PC-9 (cell line): ENCODE measurements at regions not wholly inside any gene's neighbourhood (a gene's known extent, or its start where the extent isn't known, plus 50 kb on each side); places are given as distances from the start of the nearest gene placed in this dataset.

Experiments
- BruUV-seq: library from RNA; stranded (reverse); fragments of 400-500 nt; replicated peaks from 2 replicates; lab custom pipeline; 2021; lab: Mats Ljungman, UMichigan
- CTCF ChIA-PET: fragments of 300-600 bp; sonication (Branson Sonifier 250); formaldehyde crosslinking; loops from one replicate; lab custom pipeline; 2022; ENCODE audit warnings: antibody characterized with exemption; lab: Charles Lee
- POLR2A ChIA-PET: fragments of 300-600 bp; sonication (Branson Sonifier 250); formaldehyde crosslinking; loops from one replicate; lab custom pipeline; 2022; ENCODE audit warnings: antibody characterized with exemption; ENCODE audit not compliant: unreplicated experiment; lab: Charles Lee
- DNase-seq, 2 experiments: peaks; one replicate each; pipeline versions ENCODE4 v3.0.0 to v3.0.0-alpha.2; 2015 to 2022; ENCODE audit warnings: mixed read lengths in 1 of 2
- H2AFZ ChIP-seq: fragments of 200-600 bp; sonication (generic); 2 replicates; pipeline ENCODE4 v1.8.1; 2017; ENCODE audit warnings: antibody characterized with exemption
- H3F3A ChIP-seq: fragments of 200-600 bp; sonication (generic); 2 replicates; pipeline ENCODE4 v1.8.1; 2017; ENCODE audit warnings: antibody characterized with exemption, mild to moderate bottlenecking, low read depth; ENCODE audit not compliant: insufficient read depth
- H3K27ac ChIP-seq: fragments of 200-600 bp; sonication (generic); 2 replicates; pipeline ENCODE4 v1.6.1; 2016; ENCODE audit warnings: mixed run types
- H3K27me3 ChIP-seq: fragments of 200-600 bp; sonication (generic); 2 replicates; pipeline ENCODE4 v1.6.1; 2016; ENCODE audit warnings: low read depth, mixed run types; ENCODE audit not compliant: insufficient read depth
- H3K36me3 ChIP-seq: fragments of 200-600 bp; sonication (generic); 2 replicates; pipeline ENCODE4 v1.6.1; 2016; ENCODE audit warnings: low read depth, mixed run types
- H3K4me1 ChIP-seq: fragments of 200-600 bp; sonication (generic); replicated peaks from 2 replicates; pipeline ENCODE4 v1.6.1; 2016; ENCODE audit warnings: mixed run types; ENCODE audit not compliant: insufficient read depth
- H3K4me2 ChIP-seq: fragments of 200-600 bp; sonication (generic); 2 replicates; pipeline ENCODE4 v1.6.1; 2017; ENCODE audit warnings: mixed run types
- H3K4me3 ChIP-seq: fragments of 200-600 bp; sonication (generic); 2 replicates; pipeline ENCODE4 v1.6.1; 2016; ENCODE audit warnings: mixed run types
- H3K79me2 ChIP-seq: fragments of 200-600 bp; sonication (generic); 2 replicates; pipeline ENCODE4 v1.6.1; 2017; ENCODE audit warnings: low read depth, mixed run types
- H3K9me2 ChIP-seq: fragments of 200-600 bp; sonication (generic); 2 replicates; pipeline ENCODE4 v1.8.1; 2017; ENCODE audit warnings: mild to moderate bottlenecking; ENCODE audit not compliant: insufficient read depth
- H3K9me3 ChIP-seq: fragments of 200-600 bp; sonication (generic); 2 replicates; pipeline ENCODE4 v1.8.1; 2016; ENCODE audit warnings: low read depth; ENCODE audit not compliant: insufficient read depth
- H4K20me1 ChIP-seq: fragments of 200-600 bp; sonication (generic); 2 replicates; pipeline ENCODE4 v1.8.1; 2017; ENCODE audit not compliant: insufficient read depth
- CTCF ChIP-seq: fragments of 200-600 bp; sonication (generic); conservative IDR thresholded peaks from 2 replicates; pipeline ENCODE4 v1.6.1; 2017; ENCODE audit warnings: mixed run types, antibody characterized with exemption, mild to moderate bottlenecking, moderate library complexity
- EZH2 ChIP-seq: fragments of 200-600 bp; sonication (generic); IDR thresholded peaks from 2 replicates; pipeline ENCODE4 v1.8.0; 2017; ENCODE audit warnings: antibody characterized with exemption, low read depth
- intact Hi-C: fragments of 100-400 bp; cut with micrococcal nuclease; formaldehyde crosslinking; loops from one replicate; pipeline ENCODE4 v1.10.0; 2022; ENCODE audit not compliant: unreplicated experiment

DNA sequence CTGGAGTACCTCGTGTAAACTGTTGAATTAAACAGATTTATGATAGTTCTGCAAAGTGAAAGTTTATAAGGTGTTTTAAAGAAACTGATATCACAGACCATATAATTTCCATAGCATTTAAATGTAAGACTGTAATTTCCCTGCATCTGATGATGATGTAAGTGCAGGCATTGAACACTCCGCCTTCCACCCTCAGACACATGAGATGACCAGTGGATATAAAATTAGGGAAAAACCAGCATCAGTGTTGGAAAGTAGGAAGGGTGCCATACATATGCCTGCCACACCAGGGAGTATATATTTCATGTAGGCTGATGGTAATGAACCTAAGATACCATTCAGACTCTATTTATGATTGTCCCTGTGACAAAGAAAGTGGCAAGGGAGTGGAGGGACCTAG, 519.2 kb downstream of the ACTL7B start:
- Histone ChIP-seq H3K4me2 (no peak overlapping the region), H3K4me3 (no peak overlapping the region), H3K36me3 (no peaks in the 10 kb centered on the region), H3K79me2 (no peaks in the 10 kb centered on the region), H3K4me1 (no peaks in the 10 kb centered on the region), H3K27me3 (no peaks in the 10 kb centered on the region), H3K27ac (no peak overlapping the region), H3K9me3 (no peaks in the 10 kb centered on the region), H3F3A (no peaks in the 10 kb centered on the region), H4K20me1 (no peaks in the 10 kb centered on the region), H3K9me2 (no peaks in the 10 kb centered on the region), H2AFZ (no peak overlapping the region)
- ChIA-PET POLR2A (interaction anchor here (0.7 kb wide), 1 partner anchor 621 kb away, joined by 5 read pairs; no protein-coding TSS in a partner anchor), CTCF (no interaction called here)
- BruUV-seq = no TSS peak
- intact Hi-C loops = no loop called here
- DNase-seq = no peak
- TF ChIP-seq CTCF (no peak), EZH2 (no peak)

DNA sequence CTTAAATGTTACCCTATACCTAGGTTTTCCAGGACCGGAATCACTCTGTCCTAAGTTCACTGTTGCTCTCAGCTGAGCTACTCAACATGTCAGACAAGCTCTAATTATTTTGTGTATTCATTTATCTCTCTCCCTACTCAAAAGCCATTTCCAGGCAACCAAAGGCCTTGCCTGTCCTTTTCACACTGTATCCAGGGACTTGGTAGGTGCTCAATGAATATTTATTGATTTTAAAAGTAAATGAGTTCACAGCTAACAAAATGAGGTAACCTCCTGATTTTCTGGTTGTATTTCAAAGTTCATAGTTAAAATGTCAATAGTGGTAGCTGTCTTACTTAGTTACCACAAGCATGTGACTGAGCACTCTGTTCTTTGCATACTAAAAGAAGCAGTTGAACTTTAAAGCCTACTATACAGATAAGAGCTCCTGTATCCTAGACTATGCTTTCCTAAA, 522.2 kb downstream of the ACTL7B start:
- no peaks in the 10 kb centered on the region for H4K20me1 ChIP-seq
- no peaks in the 10 kb centered on the region for H3F3A ChIP-seq
- intact Hi-C loops = no loop called here
- H3K9me3 ChIP-seq = 0 out of 2 replicates have a peak, but pooled peaks cover 2% of the 10 kb centered on the region
- H3K79me2 ChIP-seq = no peaks in the 10 kb centered on the region
- TF ChIP-seq EZH2 = no peak
- no peak for TF ChIP-seq CTCF
- no peaks in the 10 kb centered on the region for H3K9me2 ChIP-seq
- DNase-seq = no peak
- no TSS peak for BruUV-seq
- no peak overlapping the region for H2AFZ ChIP-seq
- ChIA-PET POLR2A (interaction anchor here (0.6 to 0.7 kb wide), 2 partner anchors 145 to 533 kb away, joined by 3 to 4 read pairs; no protein-coding TSS in a partner anchor), CTCF (interaction anchor here (0.6 kb wide), 1 partner anchor 860 kb away, joined by 4 read pairs; no protein-coding TSS in a partner anchor)
- H3K4me1 ChIP-seq = no peaks in the 10 kb centered on the region
- H3K27ac ChIP-seq = no peak overlapping the region
- H3K27me3 ChIP-seq = no peaks in the 10 kb centered on the region
- H3K36me3 ChIP-seq = no peaks in the 10 kb centered on the region
- H3K4me2 ChIP-seq = no peak overlapping the region
- no peak overlapping the region for H3K4me3 ChIP-seq

- no TSS peak for BruUV-seq
- no peak overlapping the region for H3K4me2 ChIP-seq
- POLR2A ChIA-PET = no interaction called here
- H3K4me1 ChIP-seq = no peaks in the 10 kb centered on the region
- H4K20me1 ChIP-seq = no peaks in the 10 kb centered on the region
- H3K79me2 ChIP-seq = no peaks in the 10 kb centered on the region
- H3K9me3 ChIP-seq = peaks cover 6% of the 10 kb centered on the region; the same call in 1 of the 2 replicates
- H3F3A ChIP-seq = no peaks in the 10 kb centered on the region
- intact Hi-C loops = no loop called here
- TF ChIP-seq EZH2 (no peak), CTCF (no peak)
- no peaks in the 10 kb centered on the region for H3K9me2 ChIP-seq
- no peak for DNase-seq
- H2AFZ ChIP-seq = no peak overlapping the region
- no peaks in the 10 kb centered on the region for H3K36me3 ChIP-seq
- no peak overlapping the region for H3K4me3 ChIP-seq
- CTCF ChIA-PET = no interaction called here
- no peaks in the 10 kb centered on the region for H3K27me3 ChIP-seq
- no peak overlapping the region for H3K27ac ChIP-seq
Observed at GRCh38 chr9:108331596-108331995, 524.2 kb downstream of the ACTL7B start.
